Parathyroid adenoma (tissue), 2 donors: ENCODE measurements at regions not wholly inside any gene's neighbourhood (a gene's known extent, or its start where the extent isn't known, plus 50 kb on each side); places are given as distances from the start of the nearest gene placed in this dataset.
"Not testable (repeated sequence)": the region's sequence is repeated elsewhere in the genome, so short reads cannot be mapped to it uniquely, and the experiment has no call there.

Experiments
- H2AFZ ChIP-seq: fragments of 300-600 bp; sonication (generic); one replicate; pipeline ENCODE4 v1.7.0; 2017; ENCODE audit warnings: antibody characterized with exemption, mild to moderate bottlenecking
- H3K27ac ChIP-seq: fragments of 300-600 bp; sonication (generic); one replicate; pipeline ENCODE4 v1.7.0; 2017
- H3K27me3 ChIP-seq: fragments of 300-600 bp; sonication (generic); one replicate; pipeline ENCODE4 v1.7.0; 2017; ENCODE audit warnings: low read length; ENCODE audit not compliant: control insufficient read depth, insufficient read depth
- H3K36me3 ChIP-seq: fragments of 300-600 bp; sonication (generic); one replicate; pipeline ENCODE4 v1.7.0; 2017; ENCODE audit warnings: low read length; ENCODE audit not compliant: control insufficient read depth, insufficient read depth
- H3K4me1 ChIP-seq: fragments of 300-600 bp; sonication (generic); one replicate; pipeline ENCODE4 v1.7.0; 2017; ENCODE audit warnings: control low read depth
- H3K4me2 ChIP-seq: fragments of 300-600 bp; sonication (generic); one replicate; pipeline ENCODE4 v1.7.0; 2017; ENCODE audit warnings: low read length
- H3K4me3 ChIP-seq: fragments of 300-600 bp; sonication (generic); one replicate; pipeline ENCODE4 v1.7.0; 2017; ENCODE audit warnings: low read depth, low read length
- H3K79me2 ChIP-seq: fragments of 300-600 bp; sonication (generic); one replicate; pipeline ENCODE4 v1.7.0; 2017; ENCODE audit warnings: control low read depth
- H3K9ac ChIP-seq: fragments of 300-600 bp; sonication (generic); one replicate; pipeline ENCODE4 v1.7.0; 2017; ENCODE audit warnings: mild to moderate bottlenecking
- H3K9me3 ChIP-seq: fragments of 300-600 bp; sonication (generic); one replicate; pipeline ENCODE4 v1.7.0; 2017; ENCODE audit warnings: low read length; ENCODE audit not compliant: control insufficient read depth
- TF ChIP-seq, protein P1 (sequence below): fragments of 300-600 bp; sonication (generic); IDR thresholded peaks from one replicate; pipeline ENCODE4 v1.7.0; 2017; ENCODE audit warnings: antibody characterized with exemption, mild to moderate bottlenecking
- donor health status: primary hyperparathyroidism.

DNA sequence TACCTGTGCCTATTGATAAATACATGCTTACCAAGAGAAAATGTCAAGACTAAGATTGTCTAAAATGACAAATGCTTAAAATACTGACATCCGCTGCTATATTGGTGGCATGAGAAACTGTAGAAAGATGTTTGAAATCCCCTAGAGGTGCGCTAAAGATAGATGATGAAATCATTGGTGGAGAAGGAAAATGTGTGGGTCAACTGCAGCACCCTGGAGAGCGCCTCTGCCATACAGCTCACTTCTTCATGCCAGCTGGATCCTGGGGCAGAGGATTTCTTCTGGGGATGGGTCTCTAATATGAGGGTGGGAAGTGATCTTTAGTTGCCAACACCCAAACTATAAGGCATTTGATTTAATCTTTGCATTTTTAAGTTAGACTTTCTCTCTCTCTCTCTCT is 680.4 kb upstream of the POM121L12 start:
- Histone ChIP-seq H3K36me3 (no peaks in the 10 kb centered on the region), H3K4me3 (no peak overlapping the region), H3K4me2 (no peak overlapping the region), H3K9ac (no peak overlapping the region), H3K27ac (no peak overlapping the region), H3K27me3 (no peaks in the 10 kb centered on the region), H3K4me1 (no peaks in the 10 kb centered on the region), H3K9me3 (no peaks in the 10 kb centered on the region), H2AFZ (no peak overlapping the region), H3K79me2 (no peaks in the 10 kb centered on the region)
- TF ChIP-seq, protein P1, sequence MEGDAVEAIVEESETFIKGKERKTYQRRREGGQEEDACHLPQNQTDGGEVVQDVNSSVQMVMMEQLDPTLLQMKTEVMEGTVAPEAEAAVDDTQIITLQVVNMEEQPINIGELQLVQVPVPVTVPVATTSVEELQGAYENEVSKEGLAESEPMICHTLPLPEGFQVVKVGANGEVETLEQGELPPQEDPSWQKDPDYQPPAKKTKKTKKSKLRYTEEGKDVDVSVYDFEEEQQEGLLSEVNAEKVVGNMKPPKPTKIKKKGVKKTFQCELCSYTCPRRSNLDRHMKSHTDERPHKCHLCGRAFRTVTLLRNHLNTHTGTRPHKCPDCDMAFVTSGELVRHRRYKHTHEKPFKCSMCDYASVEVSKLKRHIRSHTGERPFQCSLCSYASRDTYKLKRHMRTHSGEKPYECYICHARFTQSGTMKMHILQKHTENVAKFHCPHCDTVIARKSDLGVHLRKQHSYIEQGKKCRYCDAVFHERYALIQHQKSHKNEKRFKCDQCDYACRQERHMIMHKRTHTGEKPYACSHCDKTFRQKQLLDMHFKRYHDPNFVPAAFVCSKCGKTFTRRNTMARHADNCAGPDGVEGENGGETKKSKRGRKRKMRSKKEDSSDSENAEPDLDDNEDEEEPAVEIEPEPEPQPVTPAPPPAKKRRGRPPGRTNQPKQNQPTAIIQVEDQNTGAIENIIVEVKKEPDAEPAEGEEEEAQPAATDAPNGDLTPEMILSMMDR = no peak

DNA sequence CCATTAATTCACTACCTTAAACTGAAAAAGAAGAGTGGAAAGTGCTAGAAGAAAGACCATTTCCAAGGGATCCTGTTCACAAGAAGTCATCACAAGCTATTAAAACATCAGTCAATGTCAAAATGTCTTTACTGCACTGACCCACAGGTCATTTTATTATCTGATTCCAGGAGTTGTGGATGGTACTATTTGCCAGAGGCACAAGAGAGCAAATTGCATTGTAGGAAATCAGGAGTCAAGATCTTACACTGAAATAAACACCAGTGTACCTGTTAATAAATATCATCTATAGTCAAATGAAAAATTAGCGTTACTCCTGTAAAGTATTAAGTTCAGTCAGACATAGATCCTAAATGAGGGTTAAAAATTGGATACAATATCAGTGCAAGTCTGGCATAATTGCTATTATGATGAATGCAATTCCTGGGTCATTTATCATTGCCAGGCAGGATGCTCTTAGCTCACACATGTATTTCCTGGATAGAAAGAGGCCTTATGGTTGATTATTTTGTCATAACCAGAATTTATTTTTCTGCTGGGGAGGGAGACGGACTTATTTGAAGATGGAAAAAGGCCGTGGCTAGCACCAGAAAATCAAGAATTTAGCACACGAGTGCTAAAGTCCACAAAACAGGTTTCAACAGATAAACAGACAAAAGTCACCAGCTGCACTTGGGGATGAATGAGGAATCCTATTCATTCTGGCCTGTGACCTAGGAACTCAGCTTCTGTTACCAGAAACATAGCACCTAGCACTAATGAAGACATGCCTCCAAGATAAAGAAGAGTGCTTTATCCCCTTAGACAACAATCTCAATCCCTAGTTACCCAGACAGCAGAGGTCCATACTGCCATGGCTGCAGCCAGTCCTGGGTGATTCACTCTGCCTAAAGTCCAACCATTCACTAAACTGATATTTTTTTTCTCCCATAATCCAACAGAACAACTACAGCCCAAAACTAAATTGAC is 683.1 kb upstream of the POM121L12 start:
- Histone ChIP-seq H3K9ac (no peak overlapping the region), H2AFZ (no peak overlapping the region)

DNA sequence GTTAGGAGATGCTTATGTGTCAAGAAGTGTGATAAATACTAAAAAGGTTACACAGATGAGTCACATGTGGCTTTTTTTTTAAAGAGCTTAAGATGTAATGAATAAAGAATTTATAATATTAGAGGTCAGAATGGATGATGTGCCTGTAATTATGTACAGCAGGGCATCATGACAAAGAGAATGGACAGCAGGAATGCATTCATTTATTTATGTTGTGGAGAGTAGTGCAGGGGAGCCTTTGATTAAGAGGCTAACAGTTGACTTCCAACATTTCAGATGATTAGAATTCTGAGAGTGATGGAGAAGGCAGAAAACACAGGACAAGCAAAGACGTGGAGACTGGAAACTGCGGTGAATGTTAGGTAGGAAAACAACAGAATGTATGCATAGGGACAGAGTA is 691.4 kb upstream of the POM121L12 start:
- no peaks in the 10 kb centered on the region for H3K79me2 ChIP-seq
- no peak overlapping the region for H3K4me3 ChIP-seq

More for the DNA sequence above, 683.1 kb upstream of the POM121L12 start:
- H3K36me3 ChIP-seq = no peaks in the 10 kb centered on the region
- TF ChIP-seq, protein P1 = no peak
- H3K4me3 ChIP-seq = no peak overlapping the region
- no peaks in the 10 kb centered on the region for H3K27me3 ChIP-seq
- no peaks in the 10 kb centered on the region for H3K79me2 ChIP-seq
- no peaks in the 10 kb centered on the region for H3K4me1 ChIP-seq
- no peaks in the 10 kb centered on the region for H3K9me3 ChIP-seq
- H3K4me2 ChIP-seq = no peak overlapping the region
- H3K27ac ChIP-seq = no peak overlapping the region

DNA sequence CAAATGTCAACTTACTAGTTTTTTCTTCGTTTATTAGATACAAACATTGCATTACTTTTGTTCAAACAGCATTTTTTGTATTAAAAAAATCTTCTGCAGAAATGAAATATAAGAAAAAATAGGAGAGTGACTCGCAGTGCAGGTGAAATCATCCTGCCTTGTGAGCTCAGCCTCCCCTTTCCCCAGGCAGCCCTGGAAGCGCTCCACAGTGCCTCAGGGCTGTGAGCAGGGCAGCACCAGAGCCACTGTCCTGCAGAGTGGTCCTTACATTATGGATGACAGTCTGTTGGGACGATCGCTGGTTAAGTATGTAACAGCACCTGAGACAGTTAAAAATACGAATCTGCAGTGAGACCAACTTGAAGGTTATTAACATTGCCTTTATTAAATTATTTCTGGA is 695.4 kb upstream of the POM121L12 start:
- no peak overlapping the region for H3K4me3 ChIP-seq
- TF ChIP-seq, protein P1 = no peak
- H3K36me3 ChIP-seq = no peaks in the 10 kb centered on the region
- no peak overlapping the region for H3K27ac ChIP-seq
- H3K9me3 ChIP-seq = no peaks in the 10 kb centered on the region
- H3K9ac ChIP-seq = no peak overlapping the region
- no peaks in the 10 kb centered on the region for H3K27me3 ChIP-seq
- H3K4me2 ChIP-seq = no peak overlapping the region
- no peaks in the 10 kb centered on the region for H3K79me2 ChIP-seq
- H3K4me1 ChIP-seq = no peaks in the 10 kb centered on the region
- H2AFZ ChIP-seq = no peak overlapping the region

More for the DNA sequence above, 691.4 kb upstream of the POM121L12 start:
- H3K27me3 ChIP-seq = no peaks in the 10 kb centered on the region
- no peaks in the 10 kb centered on the region for H3K4me1 ChIP-seq
- no peak overlapping the region for H3K27ac ChIP-seq
- no peaks in the 10 kb centered on the region for H3K9me3 ChIP-seq
- H3K36me3 ChIP-seq = no peaks in the 10 kb centered on the region
- no peak overlapping the region for H2AFZ ChIP-seq
- TF ChIP-seq, protein P1 = no peak
- no peak overlapping the region for H3K9ac ChIP-seq
- H3K4me2 ChIP-seq = no peak overlapping the region

DNA sequence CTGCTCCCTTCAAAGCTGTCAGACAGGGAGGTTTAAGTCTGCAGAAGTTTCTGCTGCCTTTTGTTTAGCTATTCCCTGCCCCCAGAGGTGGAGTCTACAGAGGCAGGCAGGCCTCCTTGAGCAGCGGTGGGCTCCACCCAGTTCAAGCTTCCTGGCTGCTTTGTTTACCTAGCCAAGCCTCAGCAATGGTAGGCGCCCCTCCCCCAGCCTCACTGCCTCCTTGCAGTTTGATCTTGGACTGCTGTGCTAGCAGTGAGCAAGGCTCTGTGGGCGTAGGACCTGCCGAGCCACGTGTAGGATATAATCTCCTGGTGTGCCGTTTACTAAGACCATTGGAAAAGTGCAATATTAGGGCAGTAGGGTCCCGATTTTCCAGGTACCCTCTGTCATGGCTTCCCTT is 707.1 kb upstream of the POM121L12 start:
- H3K4me2 ChIP-seq, H3K4me3 ChIP-seq, H3K36me3 ChIP-seq, H3K9ac ChIP-seq, H3K4me1 ChIP-seq, H3K27ac ChIP-seq, H2AFZ ChIP-seq, H3K9me3 ChIP-seq, H3K79me2 ChIP-seq, H3K27me3 ChIP-seq: not testable (repeated sequence)
